ENCODE measurements at regions not wholly inside any gene's neighbourhood (a gene's known extent, or its start where the extent isn't known, plus 50 kb on each side); places are given as distances from the start of the nearest gene placed in this dataset.

- no peak for TF ChIP-seq CTCF (conservative IDR thresholded peaks at IDR 0.05; ENCODE audit: low read length)
- no peak for DNase-seq (ENCODE audit: low read depth)
- no peak overlapping the region for H3K4me3 ChIP-seq (ENCODE audit: low read length)
These were observed 214.1 kb upstream of the KLF4 start for GRCh38 chr9:107703651-107704050.

DNA sequence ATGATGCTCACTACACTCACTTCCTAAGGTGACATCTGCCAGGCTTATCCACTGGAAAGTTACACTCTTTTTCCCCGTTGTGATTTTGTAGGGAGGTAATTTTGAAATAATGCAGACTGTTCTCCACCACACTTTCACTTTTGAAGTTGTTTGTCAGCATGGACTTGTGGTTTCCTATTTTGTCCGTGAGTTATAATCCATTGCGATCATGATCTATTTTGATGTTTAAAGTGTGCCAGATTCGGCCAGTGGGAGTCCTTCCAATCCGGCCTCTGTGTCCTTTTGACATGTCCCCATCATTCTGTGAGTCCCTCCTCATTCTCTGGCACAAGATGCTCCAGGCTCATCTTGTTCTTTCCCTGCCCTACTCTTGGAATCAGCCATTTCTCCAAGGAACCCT is 211.3 kb upstream of the KLF4 start:
- no peak overlapping the region for H3K4me3 ChIP-seq (ENCODE audit: low read length)
- no peak for TF ChIP-seq CTCF (conservative IDR thresholded peaks at IDR 0.05; ENCODE audit: low read length)
- no peak for DNase-seq (ENCODE audit: low read depth)

DNA sequence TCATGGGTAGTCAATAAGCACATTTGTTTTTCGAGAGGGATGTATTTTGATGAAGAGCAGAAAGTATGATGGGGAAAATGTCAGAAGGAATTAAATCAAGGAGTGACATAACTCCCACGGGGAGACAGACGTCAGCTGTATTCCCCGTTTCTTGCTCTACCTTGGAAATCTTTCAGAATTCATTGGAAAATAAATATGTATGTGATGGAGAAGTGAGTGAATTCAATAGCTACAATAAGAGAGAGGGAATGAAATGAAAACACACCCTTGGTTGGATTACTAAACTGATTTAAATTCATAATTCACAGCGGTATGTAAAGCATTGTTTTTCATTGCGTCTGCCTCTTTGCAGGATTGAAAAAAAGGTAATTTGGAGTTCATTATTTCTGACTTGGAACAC is 209.7 kb upstream of the KLF4 start:
- H3K4me3 ChIP-seq (ENCODE audit: low read length), result no peak overlapping the region
- no peak for TF ChIP-seq CTCF (conservative IDR thresholded peaks at IDR 0.05; ENCODE audit: low read length)
- DNase-seq (ENCODE audit: low read depth), result no peak

- TF ChIP-seq CTCF (conservative IDR thresholded peaks at IDR 0.05; ENCODE audit: low read length), result no peak
- H3K4me3 ChIP-seq (ENCODE audit: low read length), result no peak overlapping the region
- DNase-seq (ENCODE audit: low read depth), result no peak
These were observed 209.2 kb upstream of the KLF4 start for GRCh38 chr9:107698779-107699178.

- no peak for DNase-seq (ENCODE audit: low read depth)
- H3K4me3 ChIP-seq (ENCODE audit: low read length), result no peak overlapping the region
- TF ChIP-seq CTCF (conservative IDR thresholded peaks at IDR 0.05; ENCODE audit: low read length), result no peak
These were observed 206.7 kb upstream of the KLF4 start for GRCh38 chr9:107696302-107696701.

DNA sequence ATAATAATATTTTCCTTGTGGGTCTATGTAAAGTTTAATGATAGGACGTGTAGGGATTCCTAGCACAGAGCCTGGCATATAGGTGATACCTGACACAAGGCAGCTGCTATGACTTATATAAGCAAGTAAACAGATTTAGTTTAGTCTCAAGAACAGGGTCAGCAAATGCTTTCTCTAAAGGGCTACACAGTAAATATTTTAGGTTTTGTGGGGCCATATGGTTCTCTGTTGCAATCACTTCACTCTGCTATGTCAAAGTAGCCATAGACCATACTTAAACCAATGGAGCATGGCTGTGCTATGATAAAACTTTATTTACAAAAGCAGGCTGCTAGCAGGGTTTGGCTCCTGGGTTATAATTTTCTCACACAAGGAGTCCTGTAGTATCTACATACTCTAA is 204.8 kb upstream of the KLF4 start:
- no peak overlapping the region for H3K4me3 ChIP-seq (ENCODE audit: low read length)

More for the DNA sequence above, 204.8 kb upstream of the KLF4 start:
- peak; percentile 22 for DNase-seq (ENCODE audit: low read depth)
- TF ChIP-seq CTCF (conservative IDR thresholded peaks at IDR 0.05; ENCODE audit: low read length), result no peak

Data from AG10803 (cell line).